HG03575 (cell line): ENCODE measurements at regions not wholly inside any gene's neighbourhood (a gene's known extent, or its start where the extent isn't known, plus 50 kb on each side); places are given as distances from the start of the nearest gene placed in this dataset.

Experiments
- ATAC-seq: cut with Tn5 transposase; IDR thresholded peaks from one replicate; pipeline ENCODE4 v1.9.1; 2021; ENCODE audit not compliant: unreplicated experiment, insufficient number of reproducible peaks, low FRiP score; ENCODE audit errors: extremely low read depth

GRCh38 chr20:7274870-7275269, 507.4 kb downstream of the BMP2 start:
- no peak for ATAC-seq

- no peak for ATAC-seq
Observed at GRCh38 chr20:7275645-7276237, 508.3 kb downstream of the BMP2 start.

GRCh38 chr20:7285918-7286556, 518.6 kb downstream of the BMP2 start:
- ATAC-seq: no peak

GRCh38 chr20:7291323-7291943, 523.9 kb downstream of the BMP2 start:
- ATAC-seq: no peak

GRCh38 chr20:7291946-7292345, 524.5 kb downstream of the BMP2 start:
- no peak for ATAC-seq

- ATAC-seq: no peak
Observed at GRCh38 chr20:7294816-7295360, 527.4 kb downstream of the BMP2 start.

GRCh38 chr20:7301807-7302206, 534.3 kb downstream of the BMP2 start:
- ATAC-seq: no peak

- ATAC-seq: no peak
Observed at GRCh38 chr20:7302250-7302649, 534.8 kb downstream of the BMP2 start.

GRCh38 chr20:7305976-7306375, 538.5 kb downstream of the BMP2 start:
- ATAC-seq: no peak

GRCh38 chr20:7308163-7308562, 540.7 kb downstream of the BMP2 start:
- no peak for ATAC-seq

- ATAC-seq: no peak
Observed at GRCh38 chr20:7313047-7313446, 545.6 kb downstream of the BMP2 start.

GRCh38 chr20:7323957-7324356, 556.5 kb downstream of the BMP2 start:
- ATAC-seq: no peak

- no peak for ATAC-seq
Observed at GRCh38 chr20:7327810-7328209, 560.3 kb downstream of the BMP2 start.

GRCh38 chr20:7330850-7331249, 563.4 kb downstream of the BMP2 start:
- no peak for ATAC-seq

GRCh38 chr20:7332169-7332568, 564.7 kb downstream of the BMP2 start:
- ATAC-seq: no peak

- no peak for ATAC-seq
Observed at GRCh38 chr20:7333841-7334240, 566.4 kb downstream of the BMP2 start.

- no peak for ATAC-seq
Observed at GRCh38 chr20:7346026-7346425, 578.5 kb downstream of the BMP2 start.

- ATAC-seq: no peak
Observed at GRCh38 chr20:7346562-7346961, 579.1 kb downstream of the BMP2 start.

- no peak for ATAC-seq
Observed at GRCh38 chr20:7347409-7347808, 579.9 kb downstream of the BMP2 start.

- no peak for ATAC-seq
Observed at GRCh38 chr20:7348253-7348652, 580.8 kb downstream of the BMP2 start.
